HS-5 (cell line): ENCODE measurements at regions not wholly inside any gene's neighbourhood (a gene's known extent, or its start where the extent isn't known, plus 50 kb on each side); places are given as distances from the start of the nearest gene placed in this dataset.
"Not testable (repeated sequence)": the region's sequence is repeated elsewhere in the genome, so short reads cannot be mapped to it uniquely, and the experiment has no call there.

Source experiments
- DNase-seq: peaks from one replicate; pipeline ENCODE4 v3.0.0-alpha.2; 2012; ENCODE audit warnings: low read depth

- no peak for DNase-seq
Measured at GRCh38 chr12:27863839-27864238, 83.8 kb upstream of the MANSC4 start.

- no peak for DNase-seq
Measured at GRCh38 chr12:27861428-27862167, 81.6 kb upstream of the MANSC4 start.

- no peak for DNase-seq
Measured at GRCh38 chr12:27859648-27860047, 79.6 kb upstream of the MANSC4 start.

- DNase-seq: not testable (repeated sequence)
Measured at GRCh38 chr12:27857006-27857405, 77.0 kb upstream of the MANSC4 start.

DNA sequence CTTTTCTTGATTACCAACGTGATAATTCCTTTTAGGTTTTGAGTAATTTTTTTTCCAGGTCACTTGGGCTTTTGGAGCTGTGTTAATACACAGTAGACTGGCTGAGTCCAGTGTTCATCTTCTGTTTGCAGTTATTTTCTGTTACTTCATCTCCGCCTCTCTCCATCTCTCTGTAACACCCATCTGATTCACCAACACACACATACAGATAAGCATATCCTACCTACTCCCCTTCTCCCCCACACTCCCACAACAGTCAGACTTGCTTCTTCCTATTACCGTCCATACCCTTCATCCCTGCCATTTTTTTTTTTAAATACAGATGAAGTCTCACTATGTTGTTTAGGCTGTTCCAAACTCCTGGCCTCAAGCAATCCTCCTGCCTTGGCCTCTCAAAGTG, 72.7 kb upstream of the MANSC4 start:
- no peak for DNase-seq
